ENCODE measurements at regions not wholly inside any gene's neighbourhood (a gene's known extent, or its start where the extent isn't known, plus 50 kb on each side); places are given as distances from the start of the nearest gene placed in this dataset.

DNA sequence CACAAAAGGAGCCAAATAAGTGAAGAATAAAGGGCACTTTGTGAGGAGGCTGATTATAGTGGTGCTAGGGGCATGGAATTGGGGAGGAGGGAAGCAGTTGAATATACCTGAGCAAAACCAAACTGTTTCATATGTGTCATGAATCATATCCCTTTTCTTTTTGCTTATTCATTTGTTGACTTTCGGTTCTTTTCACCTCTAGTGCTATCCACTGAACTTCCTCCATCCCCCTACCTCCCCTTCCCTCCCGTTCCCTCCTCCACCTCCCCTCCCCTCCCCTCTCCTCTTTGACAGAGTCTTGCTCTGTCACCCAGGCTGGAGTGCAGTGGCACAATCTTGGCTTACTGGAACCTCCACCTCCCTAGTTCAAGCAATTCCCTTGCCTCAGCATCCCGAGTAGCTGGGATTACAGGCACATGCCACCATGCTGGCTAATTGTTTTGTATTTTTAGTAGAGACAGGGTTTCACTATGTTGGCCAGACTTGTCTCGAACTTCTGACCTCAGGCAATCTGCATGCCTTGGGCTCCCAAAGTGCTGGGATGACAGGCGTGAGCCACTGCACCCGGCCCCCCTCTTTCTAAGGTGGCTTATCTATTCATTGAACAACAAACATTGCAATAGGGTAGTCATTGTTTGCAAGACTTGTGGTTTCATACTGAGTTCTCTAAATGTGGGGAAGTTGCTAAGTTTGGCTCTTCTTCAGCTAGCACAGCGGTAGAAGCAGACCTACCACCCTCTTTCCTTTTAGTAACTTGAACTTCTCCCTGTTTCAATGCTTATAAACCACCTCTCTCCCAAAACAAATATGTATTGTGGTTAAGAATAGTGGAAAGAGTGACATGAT is 150.4 kb upstream of the PRPS1L1 start:
- no peak overlapping the region for H3K4me3 ChIP-seq (ENCODE audit: low read length, poor library complexity, severe bottlenecking)
- no peaks in the 10 kb centered on the region for H3K79me2 ChIP-seq (ENCODE audit: insufficient read depth, low read length)
- no peaks in the 10 kb centered on the region for H3K27me3 ChIP-seq (ENCODE audit: insufficient read depth, low read length, poor library complexity, severe bottlenecking)
- no peak overlapping the region for H3K9ac ChIP-seq (ENCODE audit: low read depth, low read length, poor library complexity, severe bottlenecking)
- no peaks in the 10 kb centered on the region; the same call in 1 of the 2 replicates for H3F3A ChIP-seq (ENCODE audit: low read depth)
- no peaks in the 10 kb centered on the region for H3K36me3 ChIP-seq (ENCODE audit: insufficient read depth, low read length)
- H4K20me1 ChIP-seq (ENCODE audit: insufficient read depth, low read length, poor library complexity, severe bottlenecking) = no peaks in the 10 kb centered on the region
- H3K9me3 ChIP-seq (ENCODE audit: insufficient read depth, low read depth, low read length) = no peaks in the 10 kb centered on the region
- no peak overlapping the region for H2AFZ ChIP-seq (ENCODE audit: low read length)
- H3K9me2 ChIP-seq (replicated peaks; ENCODE audit: low read depth, low read length) = no peaks in the 10 kb centered on the region
- peaks cover 22% of the 10 kb centered on the region for H3K4me1 ChIP-seq (ENCODE audit: insufficient read depth, low read length, poor library complexity, severe bottlenecking)
- no peak overlapping the region for H3K4me2 ChIP-seq (ENCODE audit: low read depth, low read length, poor library complexity, severe bottlenecking)
- TF ChIP-seq EZH2phosphoT487 (IDR thresholded peaks at IDR 0.05; ENCODE audit: borderline replicate concordance) = no peak
- TF ChIP-seq, protein P1, sequence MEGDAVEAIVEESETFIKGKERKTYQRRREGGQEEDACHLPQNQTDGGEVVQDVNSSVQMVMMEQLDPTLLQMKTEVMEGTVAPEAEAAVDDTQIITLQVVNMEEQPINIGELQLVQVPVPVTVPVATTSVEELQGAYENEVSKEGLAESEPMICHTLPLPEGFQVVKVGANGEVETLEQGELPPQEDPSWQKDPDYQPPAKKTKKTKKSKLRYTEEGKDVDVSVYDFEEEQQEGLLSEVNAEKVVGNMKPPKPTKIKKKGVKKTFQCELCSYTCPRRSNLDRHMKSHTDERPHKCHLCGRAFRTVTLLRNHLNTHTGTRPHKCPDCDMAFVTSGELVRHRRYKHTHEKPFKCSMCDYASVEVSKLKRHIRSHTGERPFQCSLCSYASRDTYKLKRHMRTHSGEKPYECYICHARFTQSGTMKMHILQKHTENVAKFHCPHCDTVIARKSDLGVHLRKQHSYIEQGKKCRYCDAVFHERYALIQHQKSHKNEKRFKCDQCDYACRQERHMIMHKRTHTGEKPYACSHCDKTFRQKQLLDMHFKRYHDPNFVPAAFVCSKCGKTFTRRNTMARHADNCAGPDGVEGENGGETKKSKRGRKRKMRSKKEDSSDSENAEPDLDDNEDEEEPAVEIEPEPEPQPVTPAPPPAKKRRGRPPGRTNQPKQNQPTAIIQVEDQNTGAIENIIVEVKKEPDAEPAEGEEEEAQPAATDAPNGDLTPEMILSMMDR (conservative IDR thresholded peaks at IDR 0.05; ENCODE audit: low read length) = no peak

DNA sequence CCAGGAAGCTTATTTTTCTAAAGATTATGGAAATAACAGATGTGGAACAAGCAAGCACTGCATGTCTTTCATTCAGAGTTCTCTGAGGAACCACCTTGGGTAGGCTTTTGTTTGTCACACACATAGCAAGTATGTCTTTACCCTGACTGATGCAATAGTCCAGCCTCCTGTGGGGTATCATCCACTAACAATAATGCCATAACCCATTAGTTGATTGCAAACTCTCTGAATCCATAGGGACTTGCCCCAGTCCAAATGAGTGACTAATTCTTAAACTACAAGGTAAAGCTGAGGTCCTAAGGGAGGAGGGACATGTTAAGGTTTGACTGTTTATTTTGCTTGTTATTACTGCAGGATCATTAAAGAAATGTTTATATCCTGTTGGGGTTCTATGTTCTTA is 151.4 kb upstream of the PRPS1L1 start:
- no peak overlapping the region for H3K4me2 ChIP-seq (ENCODE audit: low read depth, low read length, poor library complexity, severe bottlenecking)
- no peak for TF ChIP-seq EZH2phosphoT487 (IDR thresholded peaks at IDR 0.05; ENCODE audit: borderline replicate concordance)
- TF ChIP-seq, protein P1 (conservative IDR thresholded peaks at IDR 0.05; ENCODE audit: low read length) = no peak
- no peak overlapping the region for H2AFZ ChIP-seq (ENCODE audit: low read length)
- no peaks in the 10 kb centered on the region for H4K20me1 ChIP-seq (ENCODE audit: insufficient read depth, low read length, poor library complexity, severe bottlenecking)
- H3K4me3 ChIP-seq (ENCODE audit: low read length, poor library complexity, severe bottlenecking) = no peak overlapping the region
- H3K27me3 ChIP-seq (ENCODE audit: insufficient read depth, low read length, poor library complexity, severe bottlenecking) = no peaks in the 10 kb centered on the region
- no peaks in the 10 kb centered on the region for H3K9me3 ChIP-seq (ENCODE audit: insufficient read depth, low read depth, low read length)
- no peak overlapping the region for H3K9ac ChIP-seq (ENCODE audit: low read depth, low read length, poor library complexity, severe bottlenecking)
- H3K4me1 ChIP-seq (ENCODE audit: insufficient read depth, low read length, poor library complexity, severe bottlenecking) = peaks cover 22% of the 10 kb centered on the region
- H3F3A ChIP-seq (ENCODE audit: low read depth) = no peaks in the 10 kb centered on the region; the same call in 1 of the 2 replicates
- H3K9me2 ChIP-seq (replicated peaks; ENCODE audit: low read depth, low read length) = no peaks in the 10 kb centered on the region
- no peaks in the 10 kb centered on the region for H3K36me3 ChIP-seq (ENCODE audit: insufficient read depth, low read length)
- no peaks in the 10 kb centered on the region for H3K79me2 ChIP-seq (ENCODE audit: insufficient read depth, low read length)

DNA sequence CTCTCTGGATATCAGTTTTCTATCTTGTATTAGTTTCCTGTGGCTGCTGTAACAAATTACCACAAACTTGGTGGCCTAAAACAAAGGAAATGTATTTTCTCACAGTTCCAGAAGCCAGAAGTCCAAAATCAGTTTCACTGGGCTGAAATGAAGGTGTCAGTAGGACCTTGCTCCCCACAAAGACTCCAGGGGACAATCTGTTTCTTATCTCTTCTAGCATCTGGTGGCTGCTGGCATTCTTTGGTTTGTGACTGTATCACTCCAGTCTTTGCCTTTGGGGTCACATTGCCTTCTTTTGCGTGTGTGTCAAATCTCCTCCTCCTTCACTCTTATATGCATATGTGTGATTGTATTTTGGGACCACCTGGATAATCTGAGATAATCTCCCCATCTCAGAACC is 153.0 kb upstream of the PRPS1L1 start:
- H3K9ac ChIP-seq (ENCODE audit: low read depth, low read length, poor library complexity, severe bottlenecking) = no peak overlapping the region
- H3K9me3 ChIP-seq (ENCODE audit: insufficient read depth, low read depth, low read length) = no peaks in the 10 kb centered on the region

More for the DNA sequence above, 153.0 kb upstream of the PRPS1L1 start:
- no peaks in the 10 kb centered on the region for H3K36me3 ChIP-seq (ENCODE audit: insufficient read depth, low read length)
- H3K27me3 ChIP-seq (ENCODE audit: insufficient read depth, low read length, poor library complexity, severe bottlenecking) = no peaks in the 10 kb centered on the region
- H4K20me1 ChIP-seq (ENCODE audit: insufficient read depth, low read length, poor library complexity, severe bottlenecking) = no peaks in the 10 kb centered on the region
- no peaks in the 10 kb centered on the region for H3K79me2 ChIP-seq (ENCODE audit: insufficient read depth, low read length)
- H2AFZ ChIP-seq (ENCODE audit: low read length) = no peak overlapping the region
- H3K4me3 ChIP-seq (ENCODE audit: low read length, poor library complexity, severe bottlenecking) = no peak overlapping the region
- TF ChIP-seq, protein P1 (conservative IDR thresholded peaks at IDR 0.05; ENCODE audit: low read length) = no peak
- no peak for TF ChIP-seq EZH2phosphoT487 (IDR thresholded peaks at IDR 0.05; ENCODE audit: borderline replicate concordance)
- no peaks in the 10 kb centered on the region; the same call in 1 of the 2 replicates for H3F3A ChIP-seq (ENCODE audit: low read depth)
- no peak overlapping the region for H3K4me2 ChIP-seq (ENCODE audit: low read depth, low read length, poor library complexity, severe bottlenecking)
- peaks cover 22% of the 10 kb centered on the region for H3K4me1 ChIP-seq (ENCODE audit: insufficient read depth, low read length, poor library complexity, severe bottlenecking)
- H3K9me2 ChIP-seq (replicated peaks; ENCODE audit: low read depth, low read length) = no peaks in the 10 kb centered on the region
